GM18505 (cell line): ENCODE measurements at regions not wholly inside any gene's neighbourhood (a gene's known extent, or its start where the extent isn't known, plus 50 kb on each side); places are given as distances from the start of the nearest gene placed in this dataset.
"Not testable (repeated sequence)": the region's sequence is repeated elsewhere in the genome, so short reads cannot be mapped to it uniquely, and the experiment has no call there.

ENCODE experiments used
- ATAC-seq: cut with Tn5 transposase; IDR thresholded peaks from one replicate; pipeline ENCODE4 v1.9.1; 2021; ENCODE audit not compliant: unreplicated experiment
- POLR2A ChIP-seq: IDR thresholded peaks from 4 replicates; pipeline ENCODE4 v1.6.1; 2011; ENCODE audit warnings: borderline replicate concordance; ENCODE audit not compliant: insufficient read depth, insufficient read length; ENCODE audit errors: extremely low read depth

GRCh38 chr7:79786187-79786586 is 332.7 kb upstream of the MAGI2 start:
- no peak for TF ChIP-seq POLR2A
- no peak for ATAC-seq

- ATAC-seq: no peak
- no peak for TF ChIP-seq POLR2A
Measured at GRCh38 chr7:79785556-79785955, 332.1 kb upstream of the MAGI2 start.

GRCh38 chr7:79782906-79783305 is 329.4 kb upstream of the MAGI2 start:
- TF ChIP-seq POLR2A: no peak
- no peak for ATAC-seq

GRCh38 chr7:79782256-79782655 is 328.8 kb upstream of the MAGI2 start:
- TF ChIP-seq POLR2A: no peak
- no peak for ATAC-seq

- no peak for TF ChIP-seq POLR2A
- no peak for ATAC-seq
Measured at GRCh38 chr7:79781716-79782115, 328.2 kb upstream of the MAGI2 start.

DNA sequence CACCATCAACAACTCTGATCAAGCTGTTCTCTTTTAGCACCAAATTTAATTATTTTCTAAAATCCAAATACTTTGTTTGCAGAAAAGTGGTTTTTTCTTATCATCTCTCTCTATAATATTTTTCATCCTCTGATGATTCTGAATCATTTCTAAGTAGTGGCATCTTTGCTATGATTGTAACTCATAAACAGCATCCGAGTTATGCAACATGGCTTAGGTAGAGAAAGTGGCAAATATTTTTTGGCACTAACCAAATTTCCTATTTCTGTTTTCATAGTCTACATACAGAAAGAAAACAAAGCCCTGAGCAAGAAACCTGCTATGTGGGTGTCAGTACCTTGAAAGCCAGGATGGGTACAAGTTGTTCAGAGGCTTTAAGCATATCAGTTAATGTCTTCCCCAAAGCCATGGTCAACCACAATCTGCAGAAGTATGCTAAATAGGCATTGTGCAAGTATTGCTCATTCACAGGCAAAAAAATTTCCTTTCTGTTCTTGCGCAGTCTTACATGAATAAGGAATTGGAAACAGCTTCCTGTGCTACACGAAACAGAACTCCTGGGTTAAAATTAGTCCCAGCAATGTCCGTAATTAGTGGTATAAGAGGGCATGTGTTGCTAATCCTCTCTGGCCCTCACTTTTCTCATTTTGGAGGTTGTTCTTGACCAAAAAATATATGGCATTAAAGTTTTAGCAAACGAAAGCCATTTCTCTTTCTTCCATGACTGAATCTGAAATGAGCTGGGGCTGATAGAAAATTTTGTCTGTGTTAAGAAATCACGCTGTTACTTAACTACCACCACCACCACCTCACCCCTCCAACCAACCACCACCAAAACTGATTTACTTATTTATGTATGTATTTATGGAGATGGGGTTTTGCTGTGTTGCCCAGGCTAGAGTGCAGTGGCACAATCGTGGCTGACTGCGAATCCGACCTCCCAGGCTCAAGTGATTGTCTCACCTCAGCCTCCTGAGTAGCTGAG is 325.6 kb upstream of the MAGI2 start:
- no peak for ATAC-seq
- TF ChIP-seq POLR2A: no peak

GRCh38 chr7:79775911-79776310 is 322.4 kb upstream of the MAGI2 start:
- ATAC-seq: no peak

GRCh38 chr7:79774150-79774549 is 320.7 kb upstream of the MAGI2 start:
- ATAC-seq: no peak
- TF ChIP-seq POLR2A: no peak

More at GRCh38 chr7:79775911-79776310, 322.4 kb upstream of the MAGI2 start:
- TF ChIP-seq POLR2A: no peak

- TF ChIP-seq POLR2A: no peak
- ATAC-seq: no peak
Measured at GRCh38 chr7:79770970-79771369, 317.5 kb upstream of the MAGI2 start.

- no peak for TF ChIP-seq POLR2A
- no peak for ATAC-seq
Measured at GRCh38 chr7:79770063-79770462, 316.6 kb upstream of the MAGI2 start.

GRCh38 chr7:79767876-79768560 is 314.6 kb upstream of the MAGI2 start:
- not testable (repeated sequence) for ATAC-seq

- ATAC-seq: not testable (repeated sequence)
Measured at GRCh38 chr7:79767192-79767591, 313.7 kb upstream of the MAGI2 start.

DNA sequence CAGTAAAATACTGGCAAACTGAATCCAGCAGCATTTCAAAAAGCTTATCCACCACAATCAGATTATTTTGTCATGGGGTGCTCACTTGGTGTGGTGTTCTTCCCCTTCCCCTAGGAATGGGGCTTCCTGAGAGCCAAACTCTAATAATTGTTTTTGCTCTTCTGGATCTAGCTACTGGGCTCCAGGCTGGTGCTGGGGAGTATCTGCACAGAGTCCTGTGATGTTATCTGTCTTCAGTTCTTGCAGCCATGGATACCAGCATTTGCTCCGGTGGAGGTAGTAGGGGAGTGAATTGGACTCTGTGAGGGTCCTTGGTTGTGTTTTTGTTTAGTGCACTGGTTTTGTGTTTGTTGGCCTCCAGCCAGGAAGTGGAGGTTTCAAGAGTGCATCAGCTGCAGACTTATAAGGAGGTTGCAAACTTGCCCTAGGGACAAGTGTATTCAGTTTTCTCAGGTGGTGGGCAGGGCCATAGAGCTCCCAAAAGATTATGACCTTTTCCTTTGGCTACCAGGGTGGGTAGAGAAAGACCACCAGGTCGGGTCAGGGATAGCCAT is 308.5 kb upstream of the MAGI2 start:
- ATAC-seq: no peak
- TF ChIP-seq POLR2A: no peak

DNA sequence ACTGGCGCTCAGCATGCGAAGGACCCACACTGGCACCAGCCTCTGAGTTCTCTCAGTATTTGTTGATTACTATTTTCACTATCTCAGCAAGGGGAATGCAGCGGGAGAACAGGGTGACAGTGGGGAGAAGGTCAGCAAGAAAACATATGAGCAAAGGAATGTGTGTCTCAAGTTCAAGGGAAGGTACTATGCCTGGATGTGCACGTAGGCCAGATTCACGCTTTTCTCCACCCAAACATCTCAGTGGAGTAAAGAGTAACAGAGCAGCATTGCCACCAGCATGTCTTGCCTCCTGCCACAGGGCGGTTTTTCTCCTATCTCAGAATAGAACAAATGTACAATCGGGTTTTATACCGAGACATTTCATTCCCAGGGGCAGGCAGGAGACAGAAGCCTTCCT is 297.5 kb upstream of the MAGI2 start:
- not testable (repeated sequence) for ATAC-seq

- no peak for TF ChIP-seq POLR2A
- no peak for ATAC-seq
Measured at GRCh38 chr7:79749856-79750255, 296.4 kb upstream of the MAGI2 start.

- ATAC-seq: no peak
- no peak for TF ChIP-seq POLR2A
Measured at GRCh38 chr7:79741684-79742083, 288.2 kb upstream of the MAGI2 start.
